NT2/D1 (cell line): ENCODE measurements at regions not wholly inside any gene's neighbourhood (a gene's known extent, or its start where the extent isn't known, plus 50 kb on each side); places are given as distances from the start of the nearest gene placed in this dataset.

Source experiments
- DNase-seq: peaks from one replicate; pipeline ENCODE4 v3.0.0-alpha.2; 2011; ENCODE audit warnings: low read depth, low spot score
- H3K27me3 ChIP-seq: 2 replicates; pipeline ENCODE4 v1.6.0; 2011; ENCODE audit warnings: mild to moderate bottlenecking; ENCODE audit not compliant: insufficient read length, insufficient read depth
- H3K36me3 ChIP-seq: 2 replicates; pipeline ENCODE4 v1.6.1; 2011; ENCODE audit warnings: mild to moderate bottlenecking, low read length, mixed read lengths; ENCODE audit not compliant: insufficient read depth, insufficient read length
- H3K4me1 ChIP-seq: 2 replicates; pipeline ENCODE4 v1.5.1; 2011; ENCODE audit not compliant: insufficient read depth, insufficient read length
- H3K4me3 ChIP-seq: 2 replicates; pipeline ENCODE4 v1.5.1; 2011; ENCODE audit warnings: low read depth; ENCODE audit not compliant: insufficient read length
- H3K9ac ChIP-seq: 2 replicates; pipeline ENCODE4 v1.6.0; 2011; ENCODE audit warnings: low read depth; ENCODE audit not compliant: insufficient read length
- H3K9me3 ChIP-seq: 2 replicates; pipeline ENCODE4 v1.5.1; 2011; ENCODE audit warnings: mild to moderate bottlenecking, low read length; ENCODE audit not compliant: insufficient read depth
- SUZ12 ChIP-seq: IDR thresholded peaks from 2 replicates; pipeline ENCODE4 v1.6.1; 2011; ENCODE audit not compliant: insufficient read length, insufficient read depth; ENCODE audit errors: extremely low read depth
- YY1 ChIP-seq: IDR thresholded peaks from 2 replicates; pipeline ENCODE4 v1.6.1; 2011; ENCODE audit not compliant: insufficient read length, insufficient read depth
- ZNF274 ChIP-seq: IDR thresholded peaks from 2 replicates; pipeline ENCODE4 v1.6.1; 2011; ENCODE audit warnings: mild to moderate bottlenecking, low read depth, low read length

- no peak overlapping the region for H3K4me3 ChIP-seq
- no peaks in the 10 kb centered on the region for H3K4me1 ChIP-seq
- no peak for DNase-seq
- H3K27me3 ChIP-seq, result no peaks in the 10 kb centered on the region
- no peak for TF ChIP-seq YY1
- no peak for TF ChIP-seq ZNF274
- no peak for TF ChIP-seq SUZ12
- H3K36me3 ChIP-seq, result no peaks in the 10 kb centered on the region
- peaks cover 27% of the 10 kb centered on the region for H3K9me3 ChIP-seq
- H3K9ac ChIP-seq, result no peak overlapping the region
Observed at GRCh38 chr2:228541789-228542188, 360.3 kb upstream of the SPHKAP start.

GRCh38 chr2:228540976-228541375 lies 359.5 kb upstream of the SPHKAP start:
- H3K9ac ChIP-seq, result no peak overlapping the region
- H3K9me3 ChIP-seq, result peaks cover 31% of the 10 kb centered on the region
- no peaks in the 10 kb centered on the region for H3K36me3 ChIP-seq
- TF ChIP-seq YY1 (no peak), ZNF274 (no peak), SUZ12 (no peak)
- H3K27me3 ChIP-seq, result no peaks in the 10 kb centered on the region
- no peak for DNase-seq
- no peak overlapping the region for H3K4me3 ChIP-seq
- H3K4me1 ChIP-seq, result no peaks in the 10 kb centered on the region

GRCh38 chr2:228535396-228535795 lies 353.9 kb upstream of the SPHKAP start:
- no peaks in the 10 kb centered on the region for H3K36me3 ChIP-seq
- DNase-seq, result no peak
- H3K9me3 ChIP-seq, result peaks cover 71% of the 10 kb centered on the region
- H3K4me3 ChIP-seq, result no peak overlapping the region
- no peak for TF ChIP-seq SUZ12
- TF ChIP-seq YY1, result no peak
- TF ChIP-seq ZNF274, result no peak
- no peak overlapping the region for H3K9ac ChIP-seq
- no peaks in the 10 kb centered on the region for H3K27me3 ChIP-seq
- H3K4me1 ChIP-seq, result no peaks in the 10 kb centered on the region

- Histone ChIP-seq H3K36me3 (no peaks in the 10 kb centered on the region), H3K9ac (no peak overlapping the region), H3K27me3 (no peaks in the 10 kb centered on the region), H3K4me3 (no peak overlapping the region), H3K9me3 (peaks cover 62% of the 10 kb centered on the region), H3K4me1 (no peaks in the 10 kb centered on the region)
- DNase-seq, result no peak
- TF ChIP-seq SUZ12 (no peak), YY1 (no peak), ZNF274 (no peak)
Observed at GRCh38 chr2:228533156-228533555, 351.7 kb upstream of the SPHKAP start.

GRCh38 chr2:228532233-228532632 lies 350.7 kb upstream of the SPHKAP start:
- H3K9me3 ChIP-seq, result peaks cover 52% of the 10 kb centered on the region
- H3K9ac ChIP-seq, result no peak overlapping the region
- DNase-seq, result no peak
- no peaks in the 10 kb centered on the region for H3K4me1 ChIP-seq
- H3K27me3 ChIP-seq, result no peaks in the 10 kb centered on the region
- no peak for TF ChIP-seq YY1
- no peak for TF ChIP-seq ZNF274
- TF ChIP-seq SUZ12, result no peak
- H3K4me3 ChIP-seq, result no peak overlapping the region
- no peaks in the 10 kb centered on the region for H3K36me3 ChIP-seq

- Histone ChIP-seq H3K4me3 (no peak overlapping the region), H3K36me3 (no peaks in the 10 kb centered on the region), H3K9me3 (peaks cover 18% of the 10 kb centered on the region), H3K27me3 (no peaks in the 10 kb centered on the region), H3K4me1 (no peaks in the 10 kb centered on the region), H3K9ac (no peak overlapping the region)
- TF ChIP-seq ZNF274 (no peak), YY1 (no peak), SUZ12 (no peak)
- no peak for DNase-seq
Observed at GRCh38 chr2:228527197-228527881, 345.9 kb upstream of the SPHKAP start.

GRCh38 chr2:228526687-228527086 lies 345.2 kb upstream of the SPHKAP start:
- no peak overlapping the region for H3K9ac ChIP-seq

More at GRCh38 chr2:228526687-228527086, 345.2 kb upstream of the SPHKAP start:
- Histone ChIP-seq H3K27me3 (no peaks in the 10 kb centered on the region), H3K9me3 (peaks cover 13% of the 10 kb centered on the region), H3K4me3 (no peak overlapping the region), H3K4me1 (no peaks in the 10 kb centered on the region), H3K36me3 (no peaks in the 10 kb centered on the region)
- no peak for TF ChIP-seq YY1
- no peak for TF ChIP-seq SUZ12
- TF ChIP-seq ZNF274, result no peak
- DNase-seq, result no peak
